ENCODE measurements at regions not wholly inside any gene's neighbourhood (a gene's known extent, or its start where the extent isn't known, plus 50 kb on each side); places are given as distances from the start of the nearest gene placed in this dataset.

DNA sequence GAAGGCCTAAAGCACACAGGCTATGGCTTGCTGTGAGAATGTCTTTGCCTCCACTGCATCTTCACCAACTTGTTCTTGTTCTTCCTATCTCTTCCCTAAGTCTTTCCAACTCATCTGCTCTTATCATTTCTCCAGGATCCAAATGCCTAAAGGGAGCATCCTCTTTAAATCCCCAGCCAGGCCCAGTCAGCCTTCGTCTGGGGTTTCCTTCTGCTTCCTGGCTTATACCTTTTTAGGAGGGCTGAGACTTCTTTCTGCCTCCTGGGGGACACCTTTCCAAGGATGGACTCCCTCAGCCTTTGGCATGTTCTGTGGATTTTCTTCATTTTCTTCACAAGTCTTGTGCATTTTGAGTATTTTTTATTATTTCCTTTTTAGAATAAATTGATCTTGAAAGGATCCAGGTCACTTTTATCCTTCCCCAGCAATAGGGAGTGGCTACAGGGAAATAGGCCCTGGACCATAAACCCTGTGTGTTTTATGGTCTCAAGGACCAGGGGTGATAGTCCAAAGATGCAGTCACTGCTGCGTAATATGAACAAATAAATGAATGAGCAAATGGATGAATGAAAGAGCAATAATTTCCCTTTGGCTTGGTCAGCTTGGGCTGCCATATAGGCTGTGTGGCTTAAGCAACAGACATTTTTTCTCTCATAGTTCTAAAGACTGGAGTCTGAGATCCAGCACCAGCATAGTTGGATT, 122.1 kb upstream of the LRIG1 start:
- intact Hi-C loops (cut with DNase I) = no loop called here
- no peaks in the 10 kb centered on the region for H3K36me3 ChIP-seq
- peaks cover 0 to 8% (median 0%) of the 10 kb centered on the region in 12 donors for H3K4me1 ChIP-seq
- H3K27ac ChIP-seq = no peak overlapping the region
- H3K27me3 ChIP-seq = no peaks in the 10 kb centered on the region
- no peaks in the 10 kb centered on the region for H3K9me3 ChIP-seq
- ATAC-seq (no peak), DNase-seq (no peak)
- TF ChIP-seq, protein P1, sequence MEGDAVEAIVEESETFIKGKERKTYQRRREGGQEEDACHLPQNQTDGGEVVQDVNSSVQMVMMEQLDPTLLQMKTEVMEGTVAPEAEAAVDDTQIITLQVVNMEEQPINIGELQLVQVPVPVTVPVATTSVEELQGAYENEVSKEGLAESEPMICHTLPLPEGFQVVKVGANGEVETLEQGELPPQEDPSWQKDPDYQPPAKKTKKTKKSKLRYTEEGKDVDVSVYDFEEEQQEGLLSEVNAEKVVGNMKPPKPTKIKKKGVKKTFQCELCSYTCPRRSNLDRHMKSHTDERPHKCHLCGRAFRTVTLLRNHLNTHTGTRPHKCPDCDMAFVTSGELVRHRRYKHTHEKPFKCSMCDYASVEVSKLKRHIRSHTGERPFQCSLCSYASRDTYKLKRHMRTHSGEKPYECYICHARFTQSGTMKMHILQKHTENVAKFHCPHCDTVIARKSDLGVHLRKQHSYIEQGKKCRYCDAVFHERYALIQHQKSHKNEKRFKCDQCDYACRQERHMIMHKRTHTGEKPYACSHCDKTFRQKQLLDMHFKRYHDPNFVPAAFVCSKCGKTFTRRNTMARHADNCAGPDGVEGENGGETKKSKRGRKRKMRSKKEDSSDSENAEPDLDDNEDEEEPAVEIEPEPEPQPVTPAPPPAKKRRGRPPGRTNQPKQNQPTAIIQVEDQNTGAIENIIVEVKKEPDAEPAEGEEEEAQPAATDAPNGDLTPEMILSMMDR (IDR thresholded peaks at IDR 0.05) = no peak
- no peak for TF ChIP-seq POLR2A (IDR thresholded peaks at IDR 0.05)
- no peak overlapping the region for H3K4me3 ChIP-seq
- WGBS, 4 donors = 92 to 98% (median 94%) methylated on average over 2 of the region's 2 CpGs

DNA sequence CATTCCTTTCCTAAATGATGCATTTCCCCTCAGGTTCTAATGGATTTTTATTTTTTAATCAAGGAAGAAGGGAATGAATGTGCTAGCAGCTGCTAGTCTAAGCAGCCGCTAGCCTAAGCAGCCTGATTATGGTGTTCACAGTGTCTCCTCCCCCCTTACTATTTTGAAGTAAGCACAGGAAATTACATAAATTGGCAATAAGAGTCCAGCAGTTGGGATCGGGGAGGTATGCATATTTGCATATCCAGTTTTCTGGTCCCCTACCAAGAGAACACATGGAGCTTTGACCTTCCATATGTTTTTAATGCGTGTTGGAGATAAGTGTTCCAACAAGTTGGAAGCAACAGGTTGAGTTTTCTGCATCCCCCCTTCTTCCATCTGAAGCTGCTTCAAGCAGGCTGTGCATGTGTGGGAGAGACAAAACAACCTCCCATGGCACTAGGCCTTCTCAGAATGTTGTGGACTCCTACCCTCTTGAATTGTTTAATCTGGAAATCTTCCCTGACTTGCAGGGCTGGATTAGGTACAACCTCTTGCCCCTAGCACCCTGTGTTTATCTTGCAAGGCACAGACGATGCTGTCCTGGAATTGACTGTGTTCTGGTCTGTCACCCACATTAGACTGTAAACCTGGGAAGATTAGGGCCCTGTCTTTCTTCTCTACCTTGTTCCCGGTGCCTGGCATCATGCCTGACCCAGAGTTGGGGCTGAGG, 124.8 kb upstream of the LRIG1 start:
- H3K36me3 ChIP-seq = no peaks in the 10 kb centered on the region
- TF ChIP-seq, protein P1 (IDR thresholded peaks at IDR 0.05) = no peak
- TF ChIP-seq POLR2A (IDR thresholded peaks at IDR 0.05) = no peak
- peak overlapping the region in 1 of 12 donors; percentile 50 for H3K27ac ChIP-seq
- intact Hi-C loops (cut with DNase I) = no loop called here
- H3K9me3 ChIP-seq = no peaks in the 10 kb centered on the region
- peaks cover 0 to 8% (median 0%) of the 10 kb centered on the region in 12 donors for H3K4me1 ChIP-seq
- ATAC-seq = no peak
- H3K27me3 ChIP-seq = no peaks in the 10 kb centered on the region
- H3K4me3 ChIP-seq = no peak overlapping the region
- no peak for DNase-seq
- WGBS, 4 donors = 58 to 71% (median 64%) methylated on average over 5 of the region's 5 CpGs

DNA sequence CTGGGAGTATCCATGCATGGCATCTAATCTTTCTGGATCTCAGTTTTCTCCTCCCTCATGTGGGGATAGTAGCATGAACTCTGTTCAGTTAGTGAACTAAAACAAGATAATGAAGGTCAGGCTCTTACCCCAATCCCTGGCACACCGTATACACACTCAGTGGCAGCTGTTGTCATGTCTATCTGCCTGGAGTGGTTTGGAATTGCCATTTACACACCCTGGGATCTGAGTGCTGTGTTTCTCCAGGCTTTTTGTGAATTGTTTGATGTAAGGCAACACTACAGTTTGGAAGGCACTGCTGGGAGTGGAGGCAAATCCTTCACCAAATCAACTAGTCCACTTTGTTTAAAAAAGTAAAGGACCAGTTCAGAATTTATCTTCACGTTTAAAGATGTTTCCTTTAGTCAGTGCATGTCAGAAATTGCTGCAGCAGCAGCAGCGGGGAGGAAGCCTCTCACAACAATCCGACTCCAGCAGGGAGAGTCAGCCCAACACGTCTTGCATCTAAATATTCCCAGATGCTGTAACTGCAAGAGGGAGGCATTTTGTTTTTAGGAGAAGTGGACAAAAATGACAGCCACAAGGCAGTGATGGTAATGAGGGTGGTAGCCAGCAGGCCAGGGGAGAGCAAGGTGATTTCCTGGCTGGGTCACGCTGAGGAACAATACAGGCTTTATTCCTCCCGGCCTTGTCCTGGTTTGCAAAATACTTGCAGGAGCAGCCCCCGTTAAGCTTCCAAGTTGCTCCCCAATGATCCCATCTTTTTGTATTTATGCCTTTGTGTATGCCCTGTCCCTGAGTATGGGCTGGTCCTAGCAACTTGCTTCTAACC, 128.5 kb upstream of the LRIG1 start:
- H3K27ac ChIP-seq = peak overlapping the region in 1 of 12 donors; percentile 3
- no peaks in the 10 kb centered on the region for H3K36me3 ChIP-seq
- intact Hi-C loops (cut with DNase I) = no loop called here
- H3K4me3 ChIP-seq = no peak overlapping the region
- DNase-seq (no peak), ATAC-seq (no peak)
- no peak for TF ChIP-seq POLR2A (IDR thresholded peaks at IDR 0.05)
- TF ChIP-seq, protein P1 (IDR thresholded peaks at IDR 0.05) = no peak
- WGBS, 4 donors = 58 to 66% (median 61%) methylated on average over 8 of the region's 8 CpGs
- H3K9me3 ChIP-seq = no peaks in the 10 kb centered on the region
- H3K27me3 ChIP-seq = no peaks in the 10 kb centered on the region
- peaks cover 0 to 11% (median 0%) of the 10 kb centered on the region in 12 donors for H3K4me1 ChIP-seq

GRCh38 chr3:66629982-66630368, 129.2 kb upstream of the LRIG1 start:
- ATAC-seq = no peak
- DNase-seq = no peak
- no peaks in the 10 kb centered on the region for H3K36me3 ChIP-seq
- H3K4me1 ChIP-seq = peaks cover 0 to 11% (median 0%) of the 10 kb centered on the region in 12 donors
- no peaks in the 10 kb centered on the region for H3K9me3 ChIP-seq
- intact Hi-C loops (cut with DNase I) = no loop called here
- H3K4me3 ChIP-seq = no peak overlapping the region
- no peak for TF ChIP-seq POLR2A (IDR thresholded peaks at IDR 0.05)
- TF ChIP-seq, protein P1 (IDR thresholded peaks at IDR 0.05) = no peak
- H3K27me3 ChIP-seq = no peaks in the 10 kb centered on the region
- H3K27ac ChIP-seq = no peak overlapping the region

All from heart left ventricle (tissue), 16 donors.